Endothelial cell of umbilical vein (primary cell): ENCODE measurements at regions not wholly inside any gene's neighbourhood (a gene's known extent, or its start where the extent isn't known, plus 50 kb on each side); places are given as distances from the start of the nearest gene placed in this dataset.

Source experiments
- BruUV-seq: library from RNA; stranded (reverse); fragments of 400-500 nt; replicated peaks from 2 replicates; lab custom pipeline; 2021; lab: Mats Ljungman, UMichigan
- CTCF ChIA-PET: fragments of 300-600, 350-600 bp; sonication (Branson Sonifier 250); formaldehyde crosslinking; loops from one replicate; lab custom pipeline; 2021; ENCODE audit warnings: antibody characterized with exemption, inconsistent platforms; lab: Charles Lee
- POLR2A ChIA-PET: fragments of 300-600, 350-600 bp; sonication (Branson Sonifier 250); formaldehyde crosslinking; loops from one replicate; lab custom pipeline; 2021; ENCODE audit warnings: antibody characterized with exemption, inconsistent platforms; lab: Charles Lee
- DNase-seq: peaks from one replicate; pipeline ENCODE4 v3.0.0-alpha.2; 2011; ENCODE audit warnings: low read depth, low spot score
- FAIRE-seq: peaks from 2 replicates; lab custom pipeline; 2011; peaks lifted over from hg19 to GRCh38; lab: Jason Lieb, UNC
- H2AFZ ChIP-seq: 2 replicates; pipeline ENCODE4 v1.6.0; 2012; ENCODE audit warnings: low read depth, low read length, control low read depth, inconsistent platforms
- H3K27ac ChIP-seq: 2 replicates; pipeline ENCODE4 v1.5.1; 2011; ENCODE audit warnings: low read depth, mild to moderate bottlenecking, control low read depth, low read length, moderate library complexity; ENCODE audit not compliant: insufficient read depth
- H3K27me3 ChIP-seq, 2 experiments: 2 replicates each; pipeline versions ENCODE4 v1.6.0 to v1.6.1; 2011; ENCODE audit warnings: low read length in 2 of 2, mixed read lengths in 1 of 2; ENCODE audit not compliant: control insufficient read depth in 2 of 2, insufficient read depth in 2 of 2
- H3K36me3 ChIP-seq, 2 experiments: 2 replicates in 1 of 2; 3 replicates in 1 of 2; pipeline ENCODE4 v1.5.1; 2011; ENCODE audit warnings: low read length in 2 of 2, mild to moderate bottlenecking in 1 of 2, moderate library complexity in 1 of 2; ENCODE audit not compliant: control insufficient read depth in 2 of 2, insufficient read depth in 2 of 2; ENCODE audit errors: extremely low read depth in 1 of 2
- H3K4me1 ChIP-seq: 3 replicates; pipeline ENCODE4 v1.5.1; 2011; ENCODE audit warnings: mild to moderate bottlenecking, low read length; ENCODE audit not compliant: control insufficient read depth, insufficient read depth; ENCODE audit errors: extremely low read depth
- H3K4me2 ChIP-seq: 2 replicates; pipeline ENCODE4 v1.6.1; 2011; ENCODE audit warnings: low read length, control low read depth, mixed read lengths; ENCODE audit not compliant: insufficient read depth
- H3K4me3 ChIP-seq, 3 experiments: fragments of 200-600 bp in 1 of 3; sonication (generic), shearing (Covaris generic) in 1 of 3; replicated peaks in 1 of 3; 2 replicates each; pipeline ENCODE4 v1.5.1; 2011 to 2016; ENCODE audit warnings: control low read depth in 3 of 3, low read length in 3 of 3, mild to moderate bottlenecking in 2 of 3, inconsistent platforms in 1 of 3, low read depth in 1 of 3, moderate library complexity in 1 of 3; ENCODE audit not compliant: insufficient read depth in 1 of 3
- H3K79me2 ChIP-seq: 2 replicates; pipeline ENCODE4 v1.6.0; 2012; ENCODE audit warnings: low read length, inconsistent platforms; ENCODE audit not compliant: control insufficient read depth, insufficient read depth
- H3K9ac ChIP-seq: replicated peaks from 2 replicates; pipeline ENCODE3; 2011; ENCODE audit warnings: low read length, control low read depth; ENCODE audit not compliant: insufficient read depth; ENCODE audit errors: extremely low read depth
- H3K9me1 ChIP-seq: replicated peaks from 3 replicates; pipeline ENCODE4 v1.6.0; 2011; ENCODE audit warnings: mild to moderate bottlenecking, low read length; ENCODE audit not compliant: control insufficient read depth, insufficient read depth; ENCODE audit errors: extremely low read depth
- H3K9me3 ChIP-seq: replicated peaks from 2 replicates; pipeline ENCODE4 v1.5.1; 2012; ENCODE audit warnings: low read length, inconsistent platforms; ENCODE audit not compliant: control insufficient read depth, insufficient read depth
- H4K20me1 ChIP-seq: replicated peaks from 2 replicates; pipeline ENCODE3; 2011; ENCODE audit warnings: mild to moderate bottlenecking, low read length; ENCODE audit not compliant: control insufficient read depth, insufficient read depth; ENCODE audit errors: extremely low read depth
- CTCF ChIP-seq, 2 donors: IDR thresholded peaks; 1 replicate in 1 of 2; 2 replicates in 1 of 2; pipeline ENCODE4 v1.5.1; 2011; ENCODE audit warnings: low read length in 2 of 2, mild to moderate bottlenecking in 2 of 2, moderate library complexity in 2 of 2, control low read depth in 1 of 2, inconsistent platforms in 1 of 2, low read depth in 1 of 2; ENCODE audit not compliant: insufficient read depth in 1 of 2; ENCODE audit errors: extremely low read depth in 1 of 2
- FOS ChIP-seq: IDR thresholded peaks from 2 replicates; pipeline ENCODE4 v1.6.1; 2011; ENCODE audit warnings: mild to moderate bottlenecking, low read length, moderate library complexity, borderline replicate concordance; ENCODE audit not compliant: insufficient read depth
- GATA2 ChIP-seq: IDR thresholded peaks from 2 replicates; pipeline ENCODE4 v1.7.0; 2011; ENCODE audit warnings: low read depth, mild to moderate bottlenecking, moderate library complexity, mixed read lengths, low read length; ENCODE audit not compliant: insufficient read length, insufficient read depth
- POLR2AphosphoS5 ChIP-seq: IDR thresholded peaks from 2 replicates; pipeline ENCODE4 v1.6.1; 2012; ENCODE audit warnings: low read depth, mild to moderate bottlenecking, control low read depth, low read length, moderate library complexity; ENCODE audit not compliant: insufficient read depth
- dilution Hi-C: fragments of 300-500 bp; cut with MboI; formaldehyde crosslinking; loops from one replicate; pipeline ENCODE4 v1.15.0; 2019; ENCODE audit warnings: low sequenced_read_pairs; ENCODE audit not compliant: extremely low pct_ligation_motif_present
- intact Hi-C: fragments of 100-400 bp; cut with micrococcal nuclease; formaldehyde crosslinking; loops from one replicate; pipeline ENCODE4 v1.10.0; 2022

GRCh38 chr5:6819521-6819920 is 106.3 kb downstream of the TENT4A start:
- ChIA-PET POLR2A (no interaction called here), CTCF (interaction anchor here (0.7 to 2.2 kb wide), 3 partner anchors 53 to 935 kb away, joined by 3 to 10 read pairs (median 5); no protein-coding TSS in a partner anchor)
- no peak for FAIRE-seq
- H3K9ac ChIP-seq, result no peak overlapping the region
- DNase-seq, result no peak
- intact Hi-C loops (no loop called here), dilution Hi-C loops (no loop called here)
- H3K4me2 ChIP-seq, result no peak overlapping the region
- no peak overlapping the region for H3K4me3 ChIP-seq
- no peak overlapping the region for H3K27ac ChIP-seq
- H4K20me1 ChIP-seq, result no peaks in the 10 kb centered on the region
- BruUV-seq, result no TSS peak
- H3K4me1 ChIP-seq, result no peaks in the 10 kb centered on the region
- H3K9me1 ChIP-seq, result no peaks in the 10 kb centered on the region
- H2AFZ ChIP-seq, result no peak overlapping the region
- no peaks in the 10 kb centered on the region for H3K9me3 ChIP-seq
- H3K79me2 ChIP-seq, result no peaks in the 10 kb centered on the region
- H3K36me3 ChIP-seq, result no peaks in the 10 kb centered on the region
- H3K27me3 ChIP-seq, result no peaks in the 10 kb centered on the region
- TF ChIP-seq GATA2 (no peak), FOS (no peak)

- ChIA-PET CTCF (interaction anchor here (0.9 to 2.2 kb wide), 4 partner anchors 54 to 934 kb away, joined by 3 to 10 read pairs (median 4); no protein-coding TSS in a partner anchor), POLR2A (no interaction called here)
- no peaks in the 10 kb centered on the region for H3K79me2 ChIP-seq
- H3K9me1 ChIP-seq, result no peaks in the 10 kb centered on the region
- H3K36me3 ChIP-seq, result no peaks in the 10 kb centered on the region
- TF ChIP-seq CTCF (IDR thresholded peaks at IDR 0.05; ENCODE audit: extremely low read depth in 1 of 2, insufficient read depth in 1 of 2, low read depth in 1 of 2, low read length in 2 of 2) (peak; percentile 43 to 54), POLR2AphosphoS5 (no peak)
- no peak overlapping the region for H3K9ac ChIP-seq
- no peaks in the 10 kb centered on the region for H3K27me3 ChIP-seq
- dilution Hi-C loops (no loop called here), intact Hi-C loops (loop anchor here (1.0 to 5.0 kb wide), 3 partner anchors 16 to 996 kb away; no protein-coding TSS in a partner anchor)
- H3K9me3 ChIP-seq, result no peaks in the 10 kb centered on the region
- H2AFZ ChIP-seq, result no peak overlapping the region
- BruUV-seq, result no TSS peak
- DNase-seq (no peak), FAIRE-seq (no peak)
- no peak overlapping the region for H3K4me3 ChIP-seq
- H3K4me2 ChIP-seq, result no peak overlapping the region
- H3K4me1 ChIP-seq, result no peaks in the 10 kb centered on the region
- no peaks in the 10 kb centered on the region for H4K20me1 ChIP-seq
- H3K27ac ChIP-seq, result no peak overlapping the region
Measured at GRCh38 chr5:6820851-6821479, 107.7 kb downstream of the TENT4A start.
